ENCODE measurements at regions not wholly inside any gene's neighbourhood (a gene's known extent, or its start where the extent isn't known, plus 50 kb on each side); places are given as distances from the start of the nearest gene placed in this dataset.

DNA sequence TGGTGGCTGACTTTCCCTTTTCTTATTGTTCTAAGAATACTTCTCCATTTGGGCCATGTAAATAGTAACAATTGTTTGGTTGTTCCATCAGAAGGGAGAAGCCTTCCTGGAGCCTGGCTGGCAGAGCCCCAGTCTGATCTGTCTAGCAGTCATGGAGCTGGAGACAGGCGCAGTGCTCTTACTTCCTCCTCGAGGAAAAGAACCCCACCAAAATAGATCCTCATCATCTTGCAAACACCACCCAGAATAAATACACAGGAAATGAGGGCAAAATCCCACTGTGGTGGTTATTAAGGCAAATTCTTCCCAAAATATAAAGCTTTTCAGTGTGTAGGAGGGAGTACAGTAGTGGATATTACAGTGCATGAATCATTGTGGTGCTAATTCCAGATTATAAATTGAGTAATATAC lies 195.1 kb upstream of the SGK1 start:
- no peak for TF ChIP-seq POLR2A (IDR thresholded peaks at IDR 0.05; ENCODE audit: low read depth)
- TF ChIP-seq, protein P1, sequence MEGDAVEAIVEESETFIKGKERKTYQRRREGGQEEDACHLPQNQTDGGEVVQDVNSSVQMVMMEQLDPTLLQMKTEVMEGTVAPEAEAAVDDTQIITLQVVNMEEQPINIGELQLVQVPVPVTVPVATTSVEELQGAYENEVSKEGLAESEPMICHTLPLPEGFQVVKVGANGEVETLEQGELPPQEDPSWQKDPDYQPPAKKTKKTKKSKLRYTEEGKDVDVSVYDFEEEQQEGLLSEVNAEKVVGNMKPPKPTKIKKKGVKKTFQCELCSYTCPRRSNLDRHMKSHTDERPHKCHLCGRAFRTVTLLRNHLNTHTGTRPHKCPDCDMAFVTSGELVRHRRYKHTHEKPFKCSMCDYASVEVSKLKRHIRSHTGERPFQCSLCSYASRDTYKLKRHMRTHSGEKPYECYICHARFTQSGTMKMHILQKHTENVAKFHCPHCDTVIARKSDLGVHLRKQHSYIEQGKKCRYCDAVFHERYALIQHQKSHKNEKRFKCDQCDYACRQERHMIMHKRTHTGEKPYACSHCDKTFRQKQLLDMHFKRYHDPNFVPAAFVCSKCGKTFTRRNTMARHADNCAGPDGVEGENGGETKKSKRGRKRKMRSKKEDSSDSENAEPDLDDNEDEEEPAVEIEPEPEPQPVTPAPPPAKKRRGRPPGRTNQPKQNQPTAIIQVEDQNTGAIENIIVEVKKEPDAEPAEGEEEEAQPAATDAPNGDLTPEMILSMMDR (IDR thresholded peaks at IDR 0.05) = no peak

Measured in esophagus muscularis mucosa (tissue), 3 donors.